Astrocyte of the cerebellum (primary cell): ENCODE measurements at regions not wholly inside any gene's neighbourhood (a gene's known extent, or its start where the extent isn't known, plus 50 kb on each side); places are given as distances from the start of the nearest gene placed in this dataset.

ENCODE experiments used
- DNase-seq: peaks from one replicate; pipeline ENCODE4 v3.0.0-alpha.2; 2011; ENCODE audit warnings: low read depth
- H3K4me3 ChIP-seq: 2 replicates; pipeline ENCODE4 v1.5.1; 2011; ENCODE audit warnings: mild to moderate bottlenecking, low read depth, low read length, moderate library complexity
- in situ Hi-C: cut with HindIII; loops from 2 replicates; pipeline ENCODE4 v1.10.0; 2017; ENCODE audit warnings: low sequenced_read_pairs
- TF ChIP-seq, protein P1 (sequence below): IDR thresholded peaks from 2 replicates; pipeline ENCODE4 v1.5.1; 2012; ENCODE audit warnings: low read length, low read depth, moderate library complexity, mild to moderate bottlenecking; ENCODE audit errors: missing control alignments

DNA sequence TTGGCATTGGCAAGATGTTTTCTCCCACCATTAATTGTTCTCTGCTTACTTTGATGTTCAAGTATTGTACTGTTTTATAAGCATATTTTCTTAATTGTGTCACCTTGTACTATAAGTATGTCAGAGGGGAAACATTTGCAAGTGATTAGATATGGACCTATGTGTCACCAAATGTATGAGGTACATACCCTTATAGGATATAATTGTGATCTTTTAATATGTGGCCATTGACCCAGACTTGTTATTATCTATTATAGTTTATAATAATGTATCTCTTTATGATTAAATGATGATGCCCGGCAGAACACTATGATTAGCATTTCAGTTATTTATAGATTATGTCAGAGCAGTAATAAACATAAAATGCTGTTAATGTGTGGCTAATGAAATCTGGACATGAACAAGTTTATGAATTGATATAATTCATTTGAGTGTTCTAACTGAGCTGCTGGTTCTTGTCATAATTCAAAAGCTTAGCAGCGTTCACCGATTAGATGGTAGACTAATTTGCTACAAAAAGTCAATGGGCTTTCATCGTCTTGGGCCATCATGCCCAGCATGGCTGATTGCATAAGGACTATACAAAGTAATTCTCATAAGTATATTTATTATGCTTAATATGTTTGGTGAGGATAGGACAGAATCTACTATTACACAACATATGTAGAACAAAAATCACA, 480.9 kb upstream of the FANCL start:
- in situ Hi-C loops: no loop called here
- no peak for DNase-seq
- TF ChIP-seq, protein P1, sequence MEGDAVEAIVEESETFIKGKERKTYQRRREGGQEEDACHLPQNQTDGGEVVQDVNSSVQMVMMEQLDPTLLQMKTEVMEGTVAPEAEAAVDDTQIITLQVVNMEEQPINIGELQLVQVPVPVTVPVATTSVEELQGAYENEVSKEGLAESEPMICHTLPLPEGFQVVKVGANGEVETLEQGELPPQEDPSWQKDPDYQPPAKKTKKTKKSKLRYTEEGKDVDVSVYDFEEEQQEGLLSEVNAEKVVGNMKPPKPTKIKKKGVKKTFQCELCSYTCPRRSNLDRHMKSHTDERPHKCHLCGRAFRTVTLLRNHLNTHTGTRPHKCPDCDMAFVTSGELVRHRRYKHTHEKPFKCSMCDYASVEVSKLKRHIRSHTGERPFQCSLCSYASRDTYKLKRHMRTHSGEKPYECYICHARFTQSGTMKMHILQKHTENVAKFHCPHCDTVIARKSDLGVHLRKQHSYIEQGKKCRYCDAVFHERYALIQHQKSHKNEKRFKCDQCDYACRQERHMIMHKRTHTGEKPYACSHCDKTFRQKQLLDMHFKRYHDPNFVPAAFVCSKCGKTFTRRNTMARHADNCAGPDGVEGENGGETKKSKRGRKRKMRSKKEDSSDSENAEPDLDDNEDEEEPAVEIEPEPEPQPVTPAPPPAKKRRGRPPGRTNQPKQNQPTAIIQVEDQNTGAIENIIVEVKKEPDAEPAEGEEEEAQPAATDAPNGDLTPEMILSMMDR: no peak
- no peak overlapping the region for H3K4me3 ChIP-seq

DNA sequence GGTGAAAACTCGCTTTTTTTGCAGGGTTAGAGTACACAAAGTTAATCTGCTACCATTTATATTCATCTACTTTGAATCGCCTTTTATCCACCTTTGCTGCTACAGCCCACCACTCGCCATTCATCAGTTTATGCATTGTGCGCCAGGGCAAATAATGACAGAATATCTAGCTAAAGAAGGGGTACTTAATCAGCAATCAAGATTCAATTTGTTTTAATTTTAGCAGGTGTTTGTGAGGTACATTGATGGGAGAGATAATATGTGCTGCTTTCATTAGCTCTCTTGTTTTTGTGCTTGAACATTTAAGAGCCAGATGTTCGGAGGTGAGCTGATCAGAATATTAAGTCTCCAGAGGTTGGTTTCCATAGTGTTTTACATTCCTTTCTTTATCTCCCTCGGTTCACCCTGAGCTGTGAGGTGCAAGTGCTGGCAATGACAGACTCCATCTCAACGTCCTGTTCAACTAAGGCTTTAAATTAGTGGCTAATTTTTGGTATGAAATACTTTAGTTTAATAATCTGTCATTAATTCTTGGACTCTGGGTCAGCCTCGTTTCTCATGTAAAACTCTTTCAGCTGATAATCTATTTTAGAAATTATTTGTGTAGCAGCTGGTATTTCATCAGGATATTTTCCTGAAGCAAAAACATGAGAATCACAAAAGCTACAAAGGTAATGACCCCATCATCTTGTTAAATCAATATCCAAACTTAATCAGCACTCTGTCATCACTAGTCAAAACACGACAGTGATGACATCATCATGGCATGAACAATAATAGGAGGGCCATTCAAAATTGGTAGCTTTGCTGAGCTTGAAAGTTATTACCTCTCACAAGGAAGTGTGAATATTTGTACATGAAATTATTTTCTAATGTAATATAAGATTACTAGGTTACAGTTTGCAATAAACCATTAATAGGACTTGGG, 479.9 kb upstream of the FANCL start:
- in situ Hi-C loops: no loop called here
- no peak for DNase-seq
- H3K4me3 ChIP-seq: no peak overlapping the region
- TF ChIP-seq, protein P1: no peak

DNA sequence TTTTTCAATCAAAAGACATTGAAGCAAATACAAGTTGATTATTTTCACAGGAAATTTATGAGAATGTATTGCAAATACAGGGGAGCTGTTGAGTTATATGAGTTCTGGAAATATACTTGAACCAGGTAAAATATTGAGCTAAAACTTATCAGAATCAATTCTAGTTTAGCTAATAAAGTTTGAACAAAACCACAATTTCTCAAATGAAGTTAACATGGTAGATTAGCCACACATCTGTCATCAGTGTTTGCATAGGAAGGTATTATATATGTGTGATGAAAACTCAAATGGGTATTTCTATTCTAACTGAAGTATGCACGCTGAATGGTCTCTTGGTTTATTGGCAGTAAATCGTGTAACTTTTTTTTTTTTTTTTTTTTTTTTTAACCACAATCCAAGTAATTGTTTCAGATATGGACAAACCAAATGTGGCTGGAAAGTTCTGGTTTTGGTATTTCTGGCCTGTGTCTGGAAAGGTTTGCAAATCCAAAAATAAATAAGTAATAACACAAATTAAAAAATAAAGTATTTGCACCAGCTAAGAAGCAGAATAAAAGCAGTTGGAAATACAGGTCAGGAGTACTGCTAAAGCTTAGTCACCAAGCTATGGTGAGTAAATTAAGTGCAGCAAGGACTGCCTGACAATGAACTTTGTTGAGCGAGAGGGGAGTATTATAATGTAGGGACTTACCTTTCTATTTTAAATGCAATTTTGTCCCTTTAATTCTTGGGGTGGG, 479.1 kb upstream of the FANCL start:
- DNase-seq: no peak
- in situ Hi-C loops: no loop called here

DNA sequence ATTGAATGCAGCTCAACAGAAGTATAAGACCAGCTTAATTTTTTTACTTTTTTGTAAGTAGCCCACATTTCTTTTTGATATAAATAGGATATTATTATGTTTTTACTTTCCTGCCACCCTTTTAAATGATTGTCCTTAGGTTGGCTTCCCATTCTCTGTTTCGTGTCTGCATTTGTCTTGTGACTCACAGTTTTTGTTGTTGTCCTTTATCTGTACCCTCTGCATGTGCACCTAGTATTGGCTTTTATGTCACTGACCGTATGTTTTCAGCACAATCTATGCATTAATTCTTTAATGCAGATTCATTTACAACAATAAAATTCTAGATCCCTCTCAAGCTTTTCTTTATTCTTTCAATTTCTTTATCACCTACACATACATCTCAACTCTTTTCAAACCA, 474.2 kb upstream of the FANCL start:
- no peak overlapping the region for H3K4me3 ChIP-seq
- in situ Hi-C loops: no loop called here
- TF ChIP-seq, protein P1: no peak
- no peak for DNase-seq

More for the DNA sequence above, 479.1 kb upstream of the FANCL start:
- H3K4me3 ChIP-seq: no peak overlapping the region
- TF ChIP-seq, protein P1: no peak

DNA sequence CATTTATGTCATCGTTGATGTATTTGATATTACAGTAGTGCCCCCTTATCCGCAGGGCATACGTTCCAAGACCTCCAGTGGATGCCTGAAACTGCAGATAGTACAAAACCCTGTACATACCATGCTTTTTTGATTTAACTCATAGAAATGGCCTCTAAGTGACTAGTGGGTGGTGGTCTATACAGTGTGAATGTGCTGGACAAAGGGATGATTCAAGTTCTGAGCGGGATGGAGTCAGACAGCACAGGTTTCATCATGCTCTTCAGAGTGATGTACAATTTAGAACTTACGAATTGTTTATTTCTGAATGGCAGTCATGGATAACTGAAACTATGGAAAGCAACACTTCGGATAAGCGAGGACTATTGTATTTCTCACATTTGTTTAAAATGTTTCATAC, 473.1 kb upstream of the FANCL start:
- in situ Hi-C loops: no loop called here
- no peak for DNase-seq
- H3K4me3 ChIP-seq: no peak overlapping the region
- TF ChIP-seq, protein P1: no peak

DNA sequence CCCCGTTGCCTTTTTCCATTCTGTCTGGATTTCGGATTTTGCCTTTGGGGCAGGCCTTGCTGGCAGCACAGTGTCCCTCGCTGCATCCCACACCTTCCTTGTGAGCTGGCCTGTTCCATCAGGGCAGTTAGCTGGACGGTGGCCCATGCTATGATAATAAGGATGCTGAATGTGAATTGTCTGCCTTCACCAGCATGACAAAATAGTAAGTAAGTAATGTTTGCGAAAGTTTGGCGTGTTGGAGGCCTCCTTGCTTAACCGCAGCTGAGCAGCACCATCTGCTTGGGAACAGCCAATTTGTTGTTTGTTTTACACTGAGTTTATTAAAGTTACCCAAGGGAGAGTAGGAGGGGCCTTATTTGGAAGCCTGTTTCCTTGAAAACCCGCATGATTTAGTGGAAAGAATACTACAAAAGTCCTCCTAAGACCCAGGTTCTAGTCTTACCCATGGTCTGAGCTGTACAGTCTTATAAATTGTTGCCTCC, 469.7 kb upstream of the FANCL start:
- TF ChIP-seq, protein P1: no peak
- in situ Hi-C loops: no loop called here
- no peak for DNase-seq

More for the DNA sequence above, 469.7 kb upstream of the FANCL start:
- H3K4me3 ChIP-seq: no peak overlapping the region
